Fibroblast of skin of right biceps (primary cell): ENCODE measurements at regions not wholly inside any gene's neighbourhood (a gene's known extent, or its start where the extent isn't known, plus 50 kb on each side); places are given as distances from the start of the nearest gene placed in this dataset.

Experiments
- DNase-seq: peaks from one replicate; pipeline ENCODE4 v3.0.0-alpha.2; 2013

GRCh38 chr10:131636841-131637724 lies 263.7 kb upstream of the PPP2R2D start:
- DNase-seq, result no peak

- no peak for DNase-seq
Measured at GRCh38 chr10:131638049-131638879, 262.5 kb upstream of the PPP2R2D start.

- no peak for DNase-seq
Measured at GRCh38 chr10:131638880-131639278, 261.9 kb upstream of the PPP2R2D start.

GRCh38 chr10:131640045-131640644 lies 260.7 kb upstream of the PPP2R2D start:
- no peak for DNase-seq

- no peak for DNase-seq
Measured at GRCh38 chr10:131641231-131641630, 259.6 kb upstream of the PPP2R2D start.

- no peak for DNase-seq
Measured at GRCh38 chr10:131641898-131642297, 258.9 kb upstream of the PPP2R2D start.

GRCh38 chr10:131642966-131643365 lies 257.8 kb upstream of the PPP2R2D start:
- no peak for DNase-seq

GRCh38 chr10:131644289-131644688 lies 256.5 kb upstream of the PPP2R2D start:
- no peak for DNase-seq

GRCh38 chr10:131644864-131645658 lies 255.7 kb upstream of the PPP2R2D start:
- no peak for DNase-seq

- no peak for DNase-seq
Measured at GRCh38 chr10:131645756-131646155, 255.1 kb upstream of the PPP2R2D start.

- no peak for DNase-seq
Measured at GRCh38 chr10:131646551-131647525, 254.0 kb upstream of the PPP2R2D start.

GRCh38 chr10:131647789-131648188 lies 253.0 kb upstream of the PPP2R2D start:
- DNase-seq, result no peak

GRCh38 chr10:131648386-131649020 lies 252.3 kb upstream of the PPP2R2D start:
- DNase-seq, result no peak

- DNase-seq, result no peak
Measured at GRCh38 chr10:131649617-131650016, 251.2 kb upstream of the PPP2R2D start.

- DNase-seq, result no peak
Measured at GRCh38 chr10:131650169-131650705, 250.6 kb upstream of the PPP2R2D start.

- DNase-seq, result no peak
Measured at GRCh38 chr10:131650771-131651673, 249.8 kb upstream of the PPP2R2D start.

- no peak for DNase-seq
Measured at GRCh38 chr10:131651674-131652437, 249.0 kb upstream of the PPP2R2D start.

- DNase-seq, result no peak
Measured at GRCh38 chr10:131652438-131653139, 248.2 kb upstream of the PPP2R2D start.
